Skeletal muscle tissue (tissue), 3 donors: ENCODE measurements at regions not wholly inside any gene's neighbourhood (a gene's known extent, or its start where the extent isn't known, plus 50 kb on each side); places are given as distances from the start of the nearest gene placed in this dataset.
"Not testable (repeated sequence)": the region's sequence is repeated elsewhere in the genome, so short reads cannot be mapped to it uniquely, and the experiment has no call there.

ENCODE experiments used
- H3K27ac ChIP-seq: one replicate; pipeline ENCODE4 v1.7.0; 2013; ENCODE audit warnings: mild to moderate bottlenecking, low read depth, low read length, inconsistent platforms
- H3K27me3 ChIP-seq, 3 donors: one replicate each; pipeline ENCODE4 v1.7.0; 2013; ENCODE audit warnings: low read length in 3 of 3; ENCODE audit not compliant: control insufficient read depth in 3 of 3, insufficient read depth in 3 of 3
- H3K36me3 ChIP-seq, 3 donors: one replicate each; pipeline ENCODE4 v1.7.0; 2013; ENCODE audit warnings: low read length in 3 of 3; ENCODE audit not compliant: control insufficient read depth in 3 of 3, insufficient read depth in 3 of 3
- H3K4me1 ChIP-seq, 3 donors: one replicate each; pipeline ENCODE4 v1.7.0; 2013; ENCODE audit warnings: low read length in 3 of 3, mild to moderate bottlenecking in 3 of 3; ENCODE audit not compliant: control insufficient read depth in 3 of 3, insufficient read depth in 3 of 3
- H3K4me3 ChIP-seq, 3 donors: one replicate each; pipeline ENCODE4 v1.7.0; 2013; ENCODE audit warnings: low read length in 3 of 3
- H3K9ac ChIP-seq, 3 donors: one replicate each; pipeline ENCODE4 v1.7.0; 2013; ENCODE audit warnings: low read length in 3 of 3, mild to moderate bottlenecking in 3 of 3, moderate library complexity in 2 of 3, low read depth in 1 of 3
- H3K9me3 ChIP-seq, 3 donors: one replicate each; pipeline ENCODE4 v1.7.0; 2013; ENCODE audit warnings: low read length in 3 of 3; ENCODE audit not compliant: control insufficient read depth in 3 of 3
- donor health status: Osteomylitis.

- H3K27me3 ChIP-seq = peaks cover 4 to 14% (median 7%) of the 10 kb centered on the region in 3 donors
Measured at GRCh38 chr2:132257301-132258171, 95.8 kb upstream of the ANKRD30BL start.

DNA sequence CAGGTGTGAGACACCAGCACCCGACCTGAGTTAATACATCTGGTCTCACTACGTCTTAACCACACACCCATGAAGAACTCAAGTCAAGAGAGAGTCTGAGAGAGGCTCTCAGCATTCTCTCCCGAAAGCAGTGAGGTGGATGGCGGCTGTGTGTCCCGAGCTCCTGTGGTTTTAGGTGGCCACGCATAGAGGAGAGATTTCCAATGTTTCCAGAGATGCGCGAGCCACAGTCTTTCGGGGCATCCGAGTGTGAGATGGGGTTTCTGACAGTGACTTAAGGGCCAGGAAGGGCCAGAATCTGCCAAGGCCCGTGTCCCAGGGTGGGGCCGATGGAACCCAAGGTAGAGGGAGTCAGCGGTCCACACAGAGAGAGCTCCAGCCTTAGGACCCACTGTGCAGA, 97.5 kb upstream of the ANKRD30BL start:
- H3K4me1 ChIP-seq, H3K4me3 ChIP-seq, H3K36me3 ChIP-seq, H3K27ac ChIP-seq, H3K9me3 ChIP-seq, H3K9ac ChIP-seq: not testable (repeated sequence)
- H3K27me3 ChIP-seq = peaks cover 4 to 14% (median 7%) of the 10 kb centered on the region in 3 donors

More at GRCh38 chr2:132257301-132258171, 95.8 kb upstream of the ANKRD30BL start:
- H3K4me1 ChIP-seq, H3K9me3 ChIP-seq, H3K36me3 ChIP-seq, H3K4me3 ChIP-seq, H3K27ac ChIP-seq, H3K9ac ChIP-seq: not testable (repeated sequence)

DNA sequence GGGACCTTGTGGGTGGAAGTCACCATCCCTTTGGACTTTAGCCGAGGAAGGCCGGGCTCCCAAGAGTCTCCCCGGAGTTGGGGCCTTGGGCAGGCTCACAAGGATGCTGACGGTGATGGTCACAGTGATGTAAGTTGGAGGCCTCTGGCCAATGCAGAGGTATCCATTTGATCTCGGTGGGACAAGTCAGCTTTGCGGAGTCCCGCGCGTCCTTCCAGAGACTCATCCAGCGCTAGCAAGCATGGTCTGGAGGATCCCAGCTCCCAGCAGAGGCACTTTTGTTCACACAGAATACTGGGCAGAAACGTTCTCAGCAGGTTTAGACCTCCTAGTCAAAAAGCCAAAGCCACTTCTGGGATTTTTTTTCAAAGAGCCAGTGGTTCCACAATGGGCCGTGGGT, 103.8 kb upstream of the ANKRD30BL start:
- not testable (repeated sequence) for H3K9ac ChIP-seq, H3K9me3 ChIP-seq, H3K27ac ChIP-seq, H3K4me1 ChIP-seq, H3K36me3 ChIP-seq, H3K4me3 ChIP-seq
- peaks cover 2 to 25% (median 3%) of the 10 kb centered on the region in 3 donors for H3K27me3 ChIP-seq

DNA sequence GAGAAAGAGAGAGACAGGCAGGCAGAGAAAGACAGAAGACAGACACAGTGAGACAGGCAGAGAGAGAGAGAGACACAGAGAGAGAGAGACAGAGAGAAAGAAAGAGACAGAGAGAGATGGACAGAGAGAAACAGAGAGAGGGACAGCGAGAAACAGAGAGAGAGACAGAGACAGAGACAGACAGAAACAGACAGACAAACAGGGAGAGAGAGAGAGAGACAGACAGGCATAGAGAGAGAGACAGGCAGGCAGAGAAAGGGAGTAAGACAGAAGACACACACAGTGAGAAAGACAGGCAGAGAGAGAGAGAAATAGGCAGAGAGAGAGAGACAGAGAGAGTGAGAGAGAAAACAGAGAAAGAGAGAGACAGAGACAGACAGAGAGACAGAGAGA, 105.3 kb upstream of the ANKRD30BL start:
- Histone ChIP-seq H3K36me3 (no peaks in the 10 kb centered on the region), H3K27me3 (peaks cover 2 to 28% (median 3%) of the 10 kb centered on the region in 3 donors), H3K4me1 (peaks cover 3 to 7% (median 5%) of the 10 kb centered on the region in 3 donors), H3K9ac (no peak overlapping the region), H3K27ac (no peak overlapping the region), H3K9me3 (no peaks in the 10 kb centered on the region), H3K4me3 (peak overlapping the region in 1 of 3 donors; percentile 31)

- Histone ChIP-seq H3K4me3 (peak overlapping the region; percentile 56 to 64 (median 59)), H3K9ac (peak overlapping the region in 1 of 3 donors; percentile 33), H3K27me3 (peaks cover 2 to 28% (median 3%) of the 10 kb centered on the region in 3 donors)
- H3K9me3 ChIP-seq, H3K36me3 ChIP-seq, H3K4me1 ChIP-seq, H3K27ac ChIP-seq: not testable (repeated sequence)
Measured at GRCh38 chr2:132267498-132268283, 105.9 kb upstream of the ANKRD30BL start.

DNA sequence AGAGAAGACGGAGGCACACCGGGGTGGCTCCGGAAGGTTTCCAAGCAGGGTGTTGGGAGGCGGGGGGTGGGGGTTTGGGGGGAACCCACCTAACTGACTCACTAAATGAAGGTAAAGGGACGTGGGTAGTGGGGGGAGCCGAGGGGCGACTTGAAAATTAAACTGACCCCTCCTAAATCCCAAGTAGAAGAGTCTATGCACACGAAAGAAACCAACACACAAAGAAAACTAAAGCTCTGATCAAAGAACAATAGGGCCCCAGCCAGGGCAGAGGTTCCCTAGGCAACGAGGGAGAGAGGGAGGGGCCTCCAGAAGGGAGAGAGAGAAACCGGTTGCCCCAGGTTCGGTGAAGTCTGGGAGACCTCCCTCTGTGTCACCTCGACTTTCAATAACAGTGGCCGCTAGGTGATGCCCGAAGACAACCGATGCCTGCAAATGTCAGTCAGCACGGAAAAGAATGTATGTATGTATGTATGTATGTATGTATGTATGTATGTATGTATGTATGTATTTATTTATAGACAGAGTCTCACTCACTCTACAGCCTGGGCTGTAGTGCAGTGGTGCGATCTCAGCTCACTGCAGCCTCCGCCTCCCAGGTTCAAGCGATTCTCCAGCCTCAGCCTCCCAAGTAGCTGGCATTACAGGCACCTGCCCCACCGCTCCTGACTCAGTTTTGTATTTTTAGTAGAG, 106.7 kb upstream of the ANKRD30BL start:
- peaks cover 2 to 28% (median 3%) of the 10 kb centered on the region in 3 donors for H3K27me3 ChIP-seq
- H3K4me1 ChIP-seq, H3K27ac ChIP-seq, H3K36me3 ChIP-seq, H3K9me3 ChIP-seq: not testable (repeated sequence)
- peak overlapping the region in 1 of 3 donors; percentile 57 for H3K9ac ChIP-seq
- H3K4me3 ChIP-seq = peak overlapping the region; percentile 33 to 58 (median 46)

GRCh38 chr2:132268977-132269523, 107.3 kb upstream of the ANKRD30BL start:
- Histone ChIP-seq H3K27me3 (peaks cover 2 to 28% (median 3%) of the 10 kb centered on the region in 3 donors), H3K27ac (no peak overlapping the region), H3K4me1 (peaks cover 3 to 7% (median 5%) of the 10 kb centered on the region in 3 donors), H3K36me3 (no peaks in the 10 kb centered on the region), H3K9me3 (no peaks in the 10 kb centered on the region), H3K9ac (no peak overlapping the region), H3K4me3 (no peak overlapping the region)

DNA sequence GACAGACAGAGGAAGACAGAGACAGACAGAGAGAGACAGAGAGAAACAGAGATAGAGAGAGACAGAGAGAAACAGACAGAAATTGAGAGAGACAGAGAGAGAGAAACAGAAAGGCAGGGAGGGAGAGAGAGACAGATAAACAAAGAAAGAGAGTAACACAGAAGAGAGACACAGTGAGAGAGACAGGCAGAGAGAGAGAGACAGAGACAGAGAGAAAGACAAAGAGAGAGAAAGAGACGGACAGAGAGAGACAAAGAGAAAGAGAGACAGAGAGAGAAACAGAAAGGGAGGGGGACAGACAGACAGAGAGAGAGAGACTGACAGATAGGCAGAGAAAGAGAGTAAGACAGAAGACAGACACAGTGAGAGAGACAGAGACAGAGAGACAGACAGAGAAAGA, 108.5 kb upstream of the ANKRD30BL start:
- Histone ChIP-seq H3K36me3 (no peaks in the 10 kb centered on the region), H3K4me1 (peaks cover 3 to 7% (median 5%) of the 10 kb centered on the region in 3 donors), H3K27ac (no peak overlapping the region), H3K27me3 (peaks cover 2 to 28% (median 3%) of the 10 kb centered on the region in 3 donors), H3K9me3 (no peaks in the 10 kb centered on the region), H3K9ac (no peak overlapping the region), H3K4me3 (no peak overlapping the region)

- H3K36me3 ChIP-seq = no peaks in the 10 kb centered on the region
- H3K27ac ChIP-seq = no peak overlapping the region
- no peak overlapping the region for H3K4me3 ChIP-seq
- no peaks in the 10 kb centered on the region for H3K9me3 ChIP-seq
- H3K27me3 ChIP-seq = peaks cover 2 to 28% (median 3%) of the 10 kb centered on the region in 3 donors
- no peak overlapping the region for H3K9ac ChIP-seq
- H3K4me1 ChIP-seq = peaks cover 3 to 7% (median 5%) of the 10 kb centered on the region in 3 donors
Measured at GRCh38 chr2:132270981-132271546, 109.3 kb upstream of the ANKRD30BL start.
